Stomach (tissue), 8 donors: ENCODE measurements at regions not wholly inside any gene's neighbourhood (a gene's known extent, or its start where the extent isn't known, plus 50 kb on each side); places are given as distances from the start of the nearest gene placed in this dataset.

ENCODE experiments used
- DNase-seq, 2 donors: peaks; one replicate each; pipeline versions ENCODE4 v3.0.0 to v3.0.0-alpha.2; 2013 to 2019
- H3K27ac ChIP-seq, 5 donors: fragments of 200-600 bp in 4 of 5; sonication (generic) in 4 of 5; one replicate each; pipeline ENCODE4 v1.5.1; 2013 to 2019; ENCODE audit warnings: mild to moderate bottlenecking in 1 of 5, moderate library complexity in 1 of 5
- H3K27me3 ChIP-seq, 3 donors: fragments of 200-600 bp; sonication (generic); one replicate each; pipeline ENCODE4 v1.5.1; 2017 to 2019; ENCODE audit warnings: mixed run types in 1 of 3
- H3K36me3 ChIP-seq, 4 donors: fragments of 200-600 bp; sonication (generic); 1 replicate in 3 of 4; 2 replicates in 1 of 4; pipeline ENCODE4 v1.5.1; 2016 to 2019
- H3K4me1 ChIP-seq, 4 donors: fragments of 200-600 bp; sonication (generic); one replicate each; pipeline ENCODE4 v1.5.1; 2016 to 2019
- H3K4me3 ChIP-seq, 4 donors: fragments of 200-600 bp; sonication (generic) in 3 of 4; one replicate each; pipeline ENCODE4 v1.5.1; 2016 to 2019; ENCODE audit warnings: mild to moderate bottlenecking in 1 of 4
- H3K9me3 ChIP-seq, 4 donors: fragments of 200-600 bp; sonication (generic); one replicate each; pipeline ENCODE4 v1.5.1; 2016 to 2019
- CTCF ChIP-seq, 7 experiments: fragments of 450-650 bp in 4 of 7; fragments of 200-600 bp in 3 of 7; sonication (generic) in 3 of 7; IDR thresholded peaks; one replicate each; pipeline ENCODE4 v1.5.1; 2016 to 2019; ENCODE audit warnings: antibody characterized with exemption in 7 of 7, control low read depth in 2 of 7, mild to moderate bottlenecking in 1 of 7
- EP300 ChIP-seq: sonication (generic); formaldehyde crosslinking; IDR thresholded peaks from one replicate; pipeline ENCODE4 v1.6.1; 2017; ENCODE audit warnings: antibody characterized with exemption
- POLR2A ChIP-seq, 4 donors: fragments of 450-650 bp; IDR thresholded peaks; one replicate each; pipeline ENCODE4 v1.6.1; 2016; ENCODE audit warnings: antibody characterized with exemption in 4 of 4, control low read depth in 2 of 4, mild to moderate bottlenecking in 1 of 4, moderate library complexity in 1 of 4
- POLR2AphosphoS5 ChIP-seq, 3 donors: sonication (generic); formaldehyde crosslinking; IDR thresholded peaks; one replicate each; pipeline ENCODE4 v1.6.1; 2016; ENCODE audit warnings: antibody characterized with exemption in 3 of 3
- WGBS, 5 donors: extraction: QIAGEN DNeasy Blood & Tissue Kit in 3 of 5; methylation state at CpG; one replicate each; pipeline versions ENCODE4 v1.1.5 to v1.1.7; 2013 to 2018; 5-methylcytosine and 5-hydroxymethylcytosine counted together
- intact Hi-C: fragments of 100-400 bp; cut with DNase I; formaldehyde crosslinking; loops from one replicate; pipeline ENCODE4 v1.15.1; 2023; ENCODE audit warnings: low total_unique reads
- donor health status: healthy with polysubstance abuse.
- donor health status: Bipolar disorder and iron deficiency.
- donor health status: healthy.

- WGBS, 5 donors: 51 to 67% (median 59%) methylated on average over 1 of the region's 1 CpG
- H3K4me3 ChIP-seq: no peak overlapping the region
- H3K9me3 ChIP-seq: no peaks in the 10 kb centered on the region
- H3K4me1 ChIP-seq: no peaks in the 10 kb centered on the region
- intact Hi-C loops: no loop called here
- no peaks in the 10 kb centered on the region for H3K27me3 ChIP-seq
- no peak overlapping the region for H3K27ac ChIP-seq
- TF ChIP-seq EP300: no peak
- TF ChIP-seq POLR2AphosphoS5 (IDR thresholded peaks at IDR 0.05): no peak
- TF ChIP-seq POLR2A (IDR thresholded peaks at IDR 0.05): no peak
- TF ChIP-seq CTCF (IDR thresholded peaks at IDR 0.05): no peak
- H3K36me3 ChIP-seq: no peaks in the 10 kb centered on the region
- no peak for DNase-seq
These were observed 126.6 kb upstream of the MIR17HG start for GRCh38 chr13:91220872-91221271.

GRCh38 chr13:91228108-91228507 is 119.4 kb upstream of the MIR17HG start:
- 23 to 59% (median 45%) methylated on average over 1 of the region's 1 CpG for WGBS, 5 donors
- H3K27me3 ChIP-seq: no peaks in the 10 kb centered on the region
- no peaks in the 10 kb centered on the region for H3K36me3 ChIP-seq
- TF ChIP-seq EP300 (no peak), POLR2A (IDR thresholded peaks at IDR 0.05) (no peak), POLR2AphosphoS5 (IDR thresholded peaks at IDR 0.05) (no peak), CTCF (IDR thresholded peaks at IDR 0.05) (no peak)
- no peaks in the 10 kb centered on the region for H3K4me1 ChIP-seq
- no peak overlapping the region for H3K4me3 ChIP-seq
- no peak for DNase-seq
- no peaks in the 10 kb centered on the region for H3K9me3 ChIP-seq
- H3K27ac ChIP-seq: no peak overlapping the region
- intact Hi-C loops: no loop called here

- TF ChIP-seq POLR2AphosphoS5 (IDR thresholded peaks at IDR 0.05): no peak
- no peak for TF ChIP-seq CTCF (IDR thresholded peaks at IDR 0.05)
- TF ChIP-seq EP300: no peak
- TF ChIP-seq POLR2A (IDR thresholded peaks at IDR 0.05): no peak
- H3K4me3 ChIP-seq: no peak overlapping the region
- WGBS, 5 donors: 85 to 97% (median 86%) methylated on average over 1 of the region's 1 CpG
- no peaks in the 10 kb centered on the region for H3K4me1 ChIP-seq
- H3K36me3 ChIP-seq: no peaks in the 10 kb centered on the region
- H3K27me3 ChIP-seq: no peaks in the 10 kb centered on the region
- H3K9me3 ChIP-seq: no peaks in the 10 kb centered on the region
- intact Hi-C loops: no loop called here
- no peak for DNase-seq
- H3K27ac ChIP-seq: no peak overlapping the region
These were observed 118.5 kb upstream of the MIR17HG start for GRCh38 chr13:91228940-91229339.

- H3K4me1 ChIP-seq: no peaks in the 10 kb centered on the region
- no peak overlapping the region for H3K4me3 ChIP-seq
- DNase-seq: no peak
- H3K9me3 ChIP-seq: no peaks in the 10 kb centered on the region
- no peaks in the 10 kb centered on the region for H3K27me3 ChIP-seq
- H3K36me3 ChIP-seq: no peaks in the 10 kb centered on the region
- no peak overlapping the region for H3K27ac ChIP-seq
- TF ChIP-seq CTCF (IDR thresholded peaks at IDR 0.05): no peak
- TF ChIP-seq POLR2AphosphoS5 (IDR thresholded peaks at IDR 0.05): no peak
- TF ChIP-seq POLR2A (IDR thresholded peaks at IDR 0.05): no peak
- TF ChIP-seq EP300: no peak
- intact Hi-C loops: no loop called here
These were observed 114.8 kb upstream of the MIR17HG start for GRCh38 chr13:91232716-91233115.
